ENCODE measurements at regions not wholly inside any gene's neighbourhood (a gene's known extent, or its start where the extent isn't known, plus 50 kb on each side); places are given as distances from the start of the nearest gene placed in this dataset.

DNA sequence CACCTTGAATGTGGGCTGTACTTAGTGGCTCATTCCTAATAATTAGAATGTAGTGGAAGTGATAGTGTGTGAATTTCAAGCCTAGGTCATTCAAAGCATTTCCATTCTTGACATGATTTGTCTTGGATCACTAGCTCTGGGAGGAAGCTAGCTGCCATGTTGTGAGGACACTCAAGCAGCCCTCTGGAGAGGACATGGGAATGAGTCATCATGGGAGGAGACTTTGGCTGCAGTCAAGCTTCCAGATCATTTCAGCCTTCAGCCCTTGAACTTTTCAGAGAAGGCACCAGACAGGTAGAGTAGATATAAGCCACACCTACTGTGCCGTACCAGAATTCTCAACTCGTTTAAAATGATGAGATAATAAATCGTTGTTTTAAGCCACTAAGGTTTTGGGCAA is 506.9 kb downstream of the ZNF608 start:
- H3K9me3 ChIP-seq, result no peaks in the 10 kb centered on the region
- H3K4me3 ChIP-seq, result no peak overlapping the region
- no peak for ATAC-seq
- DNase-seq, result no peak
- no peaks in the 10 kb centered on the region for H3K4me1 ChIP-seq
- no peak overlapping the region for H3K27ac ChIP-seq
- TF ChIP-seq POLR2A (IDR thresholded peaks at IDR 0.05), result no peak
- TF ChIP-seq CTCF (IDR thresholded peaks at IDR 0.05), result no peak
- no peaks in the 10 kb centered on the region for H3K36me3 ChIP-seq
- intact Hi-C loops (cut with DNase I), result no loop called here
- no peaks in the 10 kb centered on the region for H3K27me3 ChIP-seq
- 55% methylated on average over 3 of the region's 3 CpGs for WGBS (ENCODE audit: insufficient coverage, low coverage, low lambda C conversion rate, missing lambda C conversion rate)

DNA sequence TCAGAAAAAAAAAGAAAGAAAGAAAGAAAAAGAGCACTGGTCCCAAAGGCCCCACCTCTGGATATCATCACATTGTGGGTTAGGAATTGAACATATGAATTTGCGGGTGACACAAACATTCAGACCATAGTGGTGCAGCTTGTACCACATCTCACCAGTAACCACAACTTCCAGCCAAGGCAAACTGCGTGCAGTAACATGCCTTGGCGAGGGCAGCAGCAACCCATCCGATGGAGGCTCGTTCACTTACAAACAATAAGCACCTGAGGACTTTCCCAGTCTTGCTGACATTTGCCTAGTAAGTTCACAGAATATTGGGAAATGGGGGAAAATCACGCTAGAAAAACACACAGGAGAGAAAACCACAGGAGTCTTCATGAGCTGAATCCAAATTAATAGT is 508.1 kb downstream of the ZNF608 start:
- intact Hi-C loops (cut with DNase I), result no loop called here
- DNase-seq (no peak), ATAC-seq (no peak)
- TF ChIP-seq CTCF (IDR thresholded peaks at IDR 0.05) (no peak), POLR2A (IDR thresholded peaks at IDR 0.05) (no peak)
- H3K4me1 ChIP-seq, result no peaks in the 10 kb centered on the region
- no peaks in the 10 kb centered on the region for H3K36me3 ChIP-seq
- no peaks in the 10 kb centered on the region for H3K9me3 ChIP-seq
- no peaks in the 10 kb centered on the region for H3K27me3 ChIP-seq
- H3K4me3 ChIP-seq, result no peak overlapping the region
- 25% methylated on average over 2 of the region's 6 CpGs for WGBS (ENCODE audit: insufficient coverage, low coverage, low lambda C conversion rate, missing lambda C conversion rate)
- H3K27ac ChIP-seq, result no peak overlapping the region

DNA sequence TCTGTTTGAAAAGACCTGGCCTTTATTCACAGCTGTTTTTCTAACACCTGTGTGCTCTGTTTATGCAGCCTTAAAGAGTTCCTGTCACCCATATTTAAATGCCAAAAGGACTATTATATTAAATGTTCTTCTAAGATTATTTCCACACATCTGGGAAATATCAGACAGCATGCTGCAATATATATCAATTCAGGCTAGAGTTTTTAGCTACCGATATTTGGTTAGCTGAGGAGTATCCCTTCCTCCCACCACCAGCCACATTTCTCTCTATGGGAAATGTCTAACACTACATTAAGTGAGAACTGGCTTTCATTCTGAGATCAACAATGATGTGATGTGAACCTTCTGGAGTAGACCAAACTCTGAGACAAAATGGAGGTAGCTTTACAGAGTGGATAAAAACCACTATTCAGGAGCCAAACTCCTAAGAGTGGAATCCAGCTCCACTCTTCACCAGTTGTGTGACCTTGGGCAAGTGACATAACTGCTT is 509.2 kb downstream of the ZNF608 start:
- DNase-seq, result no peak
- Histone ChIP-seq H3K36me3 (no peaks in the 10 kb centered on the region), H3K4me3 (no peak overlapping the region), H3K4me1 (no peaks in the 10 kb centered on the region), H3K9me3 (no peaks in the 10 kb centered on the region), H3K27ac (no peak overlapping the region), H3K27me3 (no peaks in the 10 kb centered on the region)
- TF ChIP-seq POLR2A (IDR thresholded peaks at IDR 0.05), result no peak
- no peak for TF ChIP-seq CTCF (IDR thresholded peaks at IDR 0.05)
- intact Hi-C loops (cut with DNase I), result no loop called here
- 94% methylated on average over 1 of the region's 1 CpG for WGBS (ENCODE audit: insufficient coverage, low coverage, low lambda C conversion rate, missing lambda C conversion rate)
- ATAC-seq, result no peak

GRCh38 chr5:124236361-124237205 is 509.9 kb downstream of the ZNF608 start:
- Histone ChIP-seq H3K27ac (no peak overlapping the region), H3K36me3 (no peaks in the 10 kb centered on the region), H3K4me1 (no peaks in the 10 kb centered on the region), H3K4me3 (no peak overlapping the region), H3K27me3 (no peaks in the 10 kb centered on the region), H3K9me3 (no peaks in the 10 kb centered on the region)
- 71% methylated on average over 3 of the region's 3 CpGs for WGBS (ENCODE audit: insufficient coverage, low coverage, low lambda C conversion rate, missing lambda C conversion rate)
- intact Hi-C loops (cut with DNase I), result no loop called here
- no peak for TF ChIP-seq POLR2A (IDR thresholded peaks at IDR 0.05)
- TF ChIP-seq CTCF (IDR thresholded peaks at IDR 0.05), result no peak
- DNase-seq (no peak), ATAC-seq (no peak)

Measured in right lobe of liver (tissue), 6 donors.